GM12878 (cell line): ENCODE measurements at regions not wholly inside any gene's neighbourhood (a gene's known extent, or its start where the extent isn't known, plus 50 kb on each side); places are given as distances from the start of the nearest gene placed in this dataset.

ENCODE experiments used
- ATAC-seq: fragments of 200-7000 bp; cut with Tn5 transposase; 3 replicates; pipeline ENCODE4 v1.9.1; 2020; ENCODE audit warnings: mild to moderate bottlenecking, moderate library complexity
- BruUV-seq: library from RNA; stranded (reverse); fragments of 400-500 nt; replicated peaks from 2 replicates; lab custom pipeline; 2021; lab: Mats Ljungman, UMichigan
- CTCF ChIA-PET: fragments of 300-600 bp; sonication (Branson Sonifier 250); formaldehyde crosslinking; extraction: SDS; loops from one replicate; lab custom pipeline; 2021; ENCODE audit warnings: inconsistent platforms; lab: Yijun Ruan, JAX
- POLR2A ChIA-PET: fragments of 350-600 bp; formaldehyde crosslinking; extraction: SDS; loops from one replicate; lab custom pipeline; 2021; ENCODE audit warnings: inconsistent platforms; lab: Charles Lee
- RAD21 ChIA-PET: fragments of 300-600 bp; sonication (Branson Sonifier 250); formaldehyde crosslinking; loops from one replicate; lab custom pipeline; 2023; ENCODE audit warnings: antibody characterized with exemption; ENCODE audit not compliant: unreplicated experiment; lab: Charles Lee
- SMC1A ChIA-PET: fragments of 300-600 bp; sonication (Branson Sonifier 250); formaldehyde crosslinking; loops from one replicate; lab custom pipeline; 2023; ENCODE audit not compliant: unreplicated experiment, uncharacterized antibody; lab: Charles Lee
- DNase-seq: peaks from one replicate; pipeline ENCODE4 v3.0.0-alpha.2; 2011; ENCODE audit warnings: low read depth, low spot score
- FAIRE-seq: peaks from 3 replicates; lab custom pipeline; 2011; peaks lifted over from hg19 to GRCh38; lab: Jason Lieb, UNC
- H2AFZ ChIP-seq: 2 replicates; pipeline ENCODE4 v1.6.0; 2011; ENCODE audit warnings: low read depth, low read length, control low read depth; ENCODE audit not compliant: control insufficient read depth
- H3K27ac ChIP-seq: 2 replicates; pipeline ENCODE4 v1.5.1; 2011; ENCODE audit warnings: control low read depth; ENCODE audit not compliant: control insufficient read depth, insufficient read depth
- H3K27me3 ChIP-seq, 2 experiments: replicated peaks in 1 of 2; 2 replicates each; pipeline versions ENCODE4 v1.6.0 to v1.6.1; 2011; ENCODE audit warnings: low read length in 1 of 2; ENCODE audit not compliant: control insufficient read depth in 2 of 2, insufficient read depth in 2 of 2
- H3K36me3 ChIP-seq, 2 experiments: 2 replicates each; pipeline ENCODE4 v1.5.1; 2011; ENCODE audit warnings: low read length in 1 of 2; ENCODE audit not compliant: control insufficient read depth in 2 of 2, insufficient read depth in 2 of 2
- H3K4me1 ChIP-seq: 2 replicates; pipeline ENCODE4 v1.6.1; 2011; ENCODE audit warnings: mild to moderate bottlenecking, low read length, moderate library complexity, mixed read lengths; ENCODE audit not compliant: control insufficient read depth, insufficient read depth
- H3K4me2 ChIP-seq: 2 replicates; pipeline ENCODE4 v1.6.0; 2011; ENCODE audit warnings: control low read depth; ENCODE audit not compliant: control insufficient read depth, insufficient read depth
- H3K4me3 ChIP-seq: fragments of 200-600 bp; sonication (generic); 2 replicates; pipeline ENCODE4 v1.5.1; 2016
- H3K79me2 ChIP-seq: 2 replicates; pipeline ENCODE4 v1.6.0; 2011; ENCODE audit warnings: low read length; ENCODE audit not compliant: control insufficient read depth, insufficient read depth
- H3K9ac ChIP-seq: 2 replicates; pipeline ENCODE4 v1.8.0; 2011; ENCODE audit warnings: low read length, control low read depth, mixed read lengths; ENCODE audit not compliant: control insufficient read depth, insufficient read depth
- H3K9me3 ChIP-seq: replicated peaks from 3 replicates; pipeline ENCODE4 v1.5.1; 2011; ENCODE audit warnings: mild to moderate bottlenecking, low read length; ENCODE audit not compliant: control insufficient read depth, insufficient read depth
- H4K20me1 ChIP-seq: 2 replicates; pipeline ENCODE4 v1.6.0; 2011; ENCODE audit not compliant: control insufficient read depth, insufficient read depth
- BHLHE40 ChIP-seq, 2 experiments: fragments of 450-650 bp in 1 of 2; IDR thresholded peaks; 2 replicates each; pipeline ENCODE4 v1.6.1; 2011 to 2017; ENCODE audit warnings: low read depth in 2 of 2, borderline replicate concordance in 1 of 2, improper control_type of control experiment in 1 of 2, low read length in 1 of 2, mild to moderate bottlenecking in 1 of 2
- DPF2 ChIP-seq: fragments of 450-650 bp; IDR thresholded peaks from 2 replicates; pipeline ENCODE4 v1.6.1; 2017; ENCODE audit warnings: mild to moderate bottlenecking
- NR2C2 ChIP-seq: IDR thresholded peaks from 2 replicates; pipeline ENCODE4 v1.6.1; 2011; ENCODE audit warnings: borderline replicate concordance, low read depth; ENCODE audit not compliant: control insufficient read depth, insufficient read length
- POLR2AphosphoS5 ChIP-seq: IDR thresholded peaks from 2 replicates; pipeline ENCODE4 v1.6.1; 2011; ENCODE audit warnings: mild to moderate bottlenecking, low read length, inconsistent platforms
- SREBF2 ChIP-seq: IDR thresholded peaks from 2 replicates; pipeline ENCODE4 v1.6.1; 2012; ENCODE audit warnings: mild to moderate bottlenecking, low read length
- YBX1 ChIP-seq: fragments of 450-650 bp; IDR thresholded peaks from 2 replicates; pipeline ENCODE4 v1.6.1; 2016; ENCODE audit warnings: antibody characterized with exemption
- ZNF217 ChIP-seq: fragments of 450-650 bp; IDR thresholded peaks from 2 replicates; pipeline ENCODE4 v1.6.1; 2017; ENCODE audit warnings: antibody characterized with exemption, mild to moderate bottlenecking
- WGBS: methylation state at CpG from one replicate; pipeline ENCODE4 v1.1.6; 2016; ENCODE audit warnings: low lambda C conversion rate; ENCODE audit not compliant: insufficient replicate concordance, insufficient coverage; ENCODE audit errors: missing lambda C conversion rate; 5-methylcytosine and 5-hydroxymethylcytosine counted together
- in situ Hi-C: fragments of 300-500 bp; cut with MboI; formaldehyde crosslinking; loops from 9 replicates; pipeline ENCODE4 v1.14.3; 2018; ENCODE audit warnings: mixed read lengths
- intact Hi-C: fragments of 100-400 bp; cut with micrococcal nuclease; formaldehyde crosslinking; loops from one replicate; pipeline ENCODE4 v1.14.2; 2022; ENCODE audit not compliant: unreplicated experiment
- TF ChIP-seq, protein P1 (sequence below): fragments of 450-650 bp; formaldehyde crosslinking; IDR thresholded peaks from 2 replicates; pipeline ENCODE4 v1.5.0; 2022; ENCODE audit warnings: mild to moderate bottlenecking, missing genetic modification characterization
- TF ChIP-seq, protein P2 (sequence below): IDR thresholded peaks from 2 replicates; pipeline ENCODE4 v1.6.1; 2012; ENCODE audit warnings: low read length, inconsistent platforms
- TF ChIP-seq, protein P3 (sequence below): fragments of 150-350 bp; IDR thresholded peaks from 2 replicates; pipeline ENCODE4 v1.6.1; 2014; ENCODE audit warnings: mild to moderate bottlenecking, low read depth, low read length
- TF ChIP-seq, protein P4 (sequence below), 3 experiments: IDR thresholded peaks in 2 of 3; conservative IDR thresholded peaks in 1 of 3; 2 replicates each; pipeline ENCODE4 v1.5.1; 2011; ENCODE audit warnings: low read depth in 3 of 3, low read length in 3 of 3, mild to moderate bottlenecking in 3 of 3, control low read depth in 2 of 3, moderate library complexity in 2 of 3, inconsistent platforms in 1 of 3, mixed read lengths in 1 of 3; ENCODE audit not compliant: control insufficient read depth in 2 of 3, insufficient read depth in 1 of 3; ENCODE audit errors: extremely low read depth in 1 of 3
- TF ChIP-seq, protein P5 (sequence below): fragments of 450-650 bp; IDR thresholded peaks from 2 replicates; pipeline ENCODE4 v1.6.1; 2017; ENCODE audit warnings: mild to moderate bottlenecking, low read depth, inconsistent platforms; ENCODE audit not compliant: poor library complexity, severe bottlenecking

DNA sequence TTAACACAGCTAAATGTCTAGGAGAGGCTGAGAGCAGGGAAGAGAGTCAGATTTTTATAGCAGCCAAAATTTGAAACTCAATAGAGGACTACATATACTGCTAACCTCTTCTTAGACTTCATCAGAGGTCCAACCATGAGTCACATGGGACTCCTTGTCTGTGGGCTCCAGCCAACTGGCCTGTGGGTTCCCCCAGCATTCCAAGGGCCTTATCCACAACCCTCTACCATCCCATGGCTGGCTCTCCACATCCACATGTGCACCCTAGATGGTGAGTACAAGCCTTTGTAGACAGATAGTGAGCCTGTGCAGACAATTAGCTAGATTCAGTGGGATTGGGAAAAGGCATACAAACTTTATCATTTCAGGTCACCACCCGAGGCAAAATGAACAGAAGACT is 901.9 kb upstream of the ZEB2 start:
- no peak for ATAC-seq
- H3K27ac ChIP-seq: no peak overlapping the region
- H3K4me2 ChIP-seq: no peak overlapping the region
- H3K27me3 ChIP-seq: peaks cover 0 to 2% of the 10 kb centered on the region in 2 experiments; a peak in 1 of 4 replicates
- ChIA-PET POLR2A (no interaction called here), SMC1A (no interaction called here), RAD21 (no interaction called here), CTCF (no interaction called here)
- no peak for DNase-seq
- H3K9ac ChIP-seq: no peak overlapping the region
- H3K4me1 ChIP-seq: no peaks in the 10 kb centered on the region
- H4K20me1 ChIP-seq: no peaks in the 10 kb centered on the region
- no peaks in the 10 kb centered on the region for H3K36me3 ChIP-seq
- no TSS peak for BruUV-seq
- FAIRE-seq: no peak
- no peak overlapping the region for H3K4me3 ChIP-seq
- WGBS: 0% methylated on average over 1 of the region's 1 CpG
- H3K9me3 ChIP-seq: no peaks in the 10 kb centered on the region; the same call in 2 of the 3 replicates
- in situ Hi-C loops: no loop called here
- H2AFZ ChIP-seq: no peak overlapping the region
- intact Hi-C loops: no loop called here
- H3K79me2 ChIP-seq: no peaks in the 10 kb centered on the region
- TF ChIP-seq POLR2AphosphoS5: no peak
- TF ChIP-seq NR2C2: no peak
- TF ChIP-seq, protein P1, sequence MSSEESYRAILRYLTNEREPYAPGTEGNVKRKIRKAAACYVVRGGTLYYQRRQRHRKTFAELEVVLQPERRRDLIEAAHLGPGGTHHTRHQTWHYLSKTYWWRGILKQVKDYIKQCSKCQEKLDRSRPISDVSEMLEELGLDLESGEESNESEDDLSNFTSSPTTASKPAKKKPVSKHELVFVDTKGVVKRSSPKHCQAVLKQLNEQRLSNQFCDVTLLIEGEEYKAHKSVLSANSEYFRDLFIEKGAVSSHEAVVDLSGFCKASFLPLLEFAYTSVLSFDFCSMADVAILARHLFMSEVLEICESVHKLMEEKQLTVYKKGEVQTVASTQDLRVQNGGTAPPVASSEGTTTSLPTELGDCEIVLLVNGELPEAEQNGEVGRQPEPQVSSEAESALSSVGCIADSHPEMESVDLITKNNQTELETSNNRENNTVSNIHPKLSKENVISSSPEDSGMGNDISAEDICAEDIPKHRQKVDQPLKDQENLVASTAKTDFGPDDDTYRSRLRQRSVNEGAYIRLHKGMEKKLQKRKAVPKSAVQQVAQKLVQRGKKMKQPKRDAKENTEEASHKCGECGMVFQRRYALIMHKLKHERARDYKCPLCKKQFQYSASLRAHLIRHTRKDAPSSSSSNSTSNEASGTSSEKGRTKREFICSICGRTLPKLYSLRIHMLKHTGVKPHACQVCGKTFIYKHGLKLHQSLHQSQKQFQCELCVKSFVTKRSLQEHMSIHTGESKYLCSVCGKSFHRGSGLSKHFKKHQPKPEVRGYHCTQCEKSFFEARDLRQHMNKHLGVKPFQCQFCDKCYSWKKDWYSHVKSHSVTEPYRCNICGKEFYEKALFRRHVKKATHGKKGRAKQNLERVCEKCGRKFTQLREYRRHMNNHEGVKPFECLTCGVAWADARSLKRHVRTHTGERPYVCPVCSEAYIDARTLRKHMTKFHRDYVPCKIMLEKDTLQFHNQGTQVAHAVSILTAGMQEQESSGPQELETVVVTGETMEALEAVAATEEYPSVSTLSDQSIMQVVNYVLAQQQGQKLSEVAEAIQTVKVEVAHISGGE (CRISPR knock-in tag): no peak
- no peak for TF ChIP-seq BHLHE40 (IDR thresholded peaks at IDR 0.05; ENCODE audit: borderline replicate concordance in 1 of 2, low read depth in 2 of 2, low read length in 1 of 2)
- TF ChIP-seq, protein P2, sequence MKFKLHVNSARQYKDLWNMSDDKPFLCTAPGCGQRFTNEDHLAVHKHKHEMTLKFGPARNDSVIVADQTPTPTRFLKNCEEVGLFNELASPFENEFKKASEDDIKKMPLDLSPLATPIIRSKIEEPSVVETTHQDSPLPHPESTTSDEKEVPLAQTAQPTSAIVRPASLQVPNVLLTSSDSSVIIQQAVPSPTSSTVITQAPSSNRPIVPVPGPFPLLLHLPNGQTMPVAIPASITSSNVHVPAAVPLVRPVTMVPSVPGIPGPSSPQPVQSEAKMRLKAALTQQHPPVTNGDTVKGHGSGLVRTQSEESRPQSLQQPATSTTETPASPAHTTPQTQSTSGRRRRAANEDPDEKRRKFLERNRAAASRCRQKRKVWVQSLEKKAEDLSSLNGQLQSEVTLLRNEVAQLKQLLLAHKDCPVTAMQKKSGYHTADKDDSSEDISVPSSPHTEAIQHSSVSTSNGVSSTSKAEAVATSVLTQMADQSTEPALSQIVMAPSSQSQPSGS: no peak
- TF ChIP-seq, protein P3, sequence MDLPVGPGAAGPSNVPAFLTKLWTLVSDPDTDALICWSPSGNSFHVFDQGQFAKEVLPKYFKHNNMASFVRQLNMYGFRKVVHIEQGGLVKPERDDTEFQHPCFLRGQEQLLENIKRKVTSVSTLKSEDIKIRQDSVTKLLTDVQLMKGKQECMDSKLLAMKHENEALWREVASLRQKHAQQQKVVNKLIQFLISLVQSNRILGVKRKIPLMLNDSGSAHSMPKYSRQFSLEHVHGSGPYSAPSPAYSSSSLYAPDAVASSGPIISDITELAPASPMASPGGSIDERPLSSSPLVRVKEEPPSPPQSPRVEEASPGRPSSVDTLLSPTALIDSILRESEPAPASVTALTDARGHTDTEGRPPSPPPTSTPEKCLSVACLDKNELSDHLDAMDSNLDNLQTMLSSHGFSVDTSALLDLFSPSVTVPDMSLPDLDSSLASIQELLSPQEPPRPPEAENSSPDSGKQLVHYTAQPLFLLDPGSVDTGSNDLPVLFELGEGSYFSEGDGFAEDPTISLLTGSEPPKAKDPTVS: no peak
- TF ChIP-seq YBX1: no peak
- TF ChIP-seq DPF2: no peak
- no peak for TF ChIP-seq SREBF2
- TF ChIP-seq, protein P4, sequence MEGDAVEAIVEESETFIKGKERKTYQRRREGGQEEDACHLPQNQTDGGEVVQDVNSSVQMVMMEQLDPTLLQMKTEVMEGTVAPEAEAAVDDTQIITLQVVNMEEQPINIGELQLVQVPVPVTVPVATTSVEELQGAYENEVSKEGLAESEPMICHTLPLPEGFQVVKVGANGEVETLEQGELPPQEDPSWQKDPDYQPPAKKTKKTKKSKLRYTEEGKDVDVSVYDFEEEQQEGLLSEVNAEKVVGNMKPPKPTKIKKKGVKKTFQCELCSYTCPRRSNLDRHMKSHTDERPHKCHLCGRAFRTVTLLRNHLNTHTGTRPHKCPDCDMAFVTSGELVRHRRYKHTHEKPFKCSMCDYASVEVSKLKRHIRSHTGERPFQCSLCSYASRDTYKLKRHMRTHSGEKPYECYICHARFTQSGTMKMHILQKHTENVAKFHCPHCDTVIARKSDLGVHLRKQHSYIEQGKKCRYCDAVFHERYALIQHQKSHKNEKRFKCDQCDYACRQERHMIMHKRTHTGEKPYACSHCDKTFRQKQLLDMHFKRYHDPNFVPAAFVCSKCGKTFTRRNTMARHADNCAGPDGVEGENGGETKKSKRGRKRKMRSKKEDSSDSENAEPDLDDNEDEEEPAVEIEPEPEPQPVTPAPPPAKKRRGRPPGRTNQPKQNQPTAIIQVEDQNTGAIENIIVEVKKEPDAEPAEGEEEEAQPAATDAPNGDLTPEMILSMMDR (IDR thresholded peaks at IDR 0.05 in 2 of 3, conservative IDR thresholded peaks at IDR 0.05 in 1 of 3; ENCODE audit: control insufficient read depth in 2 of 3, extremely low read depth in 1 of 3, insufficient read depth in 1 of 3, low read depth in 3 of 3, low read length in 3 of 3): no peak
- TF ChIP-seq, protein P5, sequence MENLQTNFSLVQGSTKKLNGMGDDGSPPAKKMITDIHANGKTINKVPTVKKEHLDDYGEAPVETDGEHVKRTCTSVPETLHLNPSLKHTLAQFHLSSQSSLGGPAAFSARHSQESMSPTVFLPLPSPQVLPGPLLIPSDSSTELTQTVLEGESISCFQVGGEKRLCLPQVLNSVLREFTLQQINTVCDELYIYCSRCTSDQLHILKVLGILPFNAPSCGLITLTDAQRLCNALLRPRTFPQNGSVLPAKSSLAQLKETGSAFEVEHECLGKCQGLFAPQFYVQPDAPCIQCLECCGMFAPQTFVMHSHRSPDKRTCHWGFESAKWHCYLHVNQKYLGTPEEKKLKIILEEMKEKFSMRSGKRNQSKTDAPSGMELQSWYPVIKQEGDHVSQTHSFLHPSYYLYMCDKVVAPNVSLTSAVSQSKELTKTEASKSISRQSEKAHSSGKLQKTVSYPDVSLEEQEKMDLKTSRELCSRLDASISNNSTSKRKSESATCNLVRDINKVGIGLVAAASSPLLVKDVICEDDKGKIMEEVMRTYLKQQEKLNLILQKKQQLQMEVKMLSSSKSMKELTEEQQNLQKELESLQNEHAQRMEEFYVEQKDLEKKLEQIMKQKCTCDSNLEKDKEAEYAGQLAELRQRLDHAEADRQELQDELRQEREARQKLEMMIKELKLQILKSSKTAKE: no peak
- no peak for TF ChIP-seq ZNF217
